ENCODE measurements at regions not wholly inside any gene's neighbourhood (a gene's known extent, or its start where the extent isn't known, plus 50 kb on each side); places are given as distances from the start of the nearest gene placed in this dataset.

DNA sequence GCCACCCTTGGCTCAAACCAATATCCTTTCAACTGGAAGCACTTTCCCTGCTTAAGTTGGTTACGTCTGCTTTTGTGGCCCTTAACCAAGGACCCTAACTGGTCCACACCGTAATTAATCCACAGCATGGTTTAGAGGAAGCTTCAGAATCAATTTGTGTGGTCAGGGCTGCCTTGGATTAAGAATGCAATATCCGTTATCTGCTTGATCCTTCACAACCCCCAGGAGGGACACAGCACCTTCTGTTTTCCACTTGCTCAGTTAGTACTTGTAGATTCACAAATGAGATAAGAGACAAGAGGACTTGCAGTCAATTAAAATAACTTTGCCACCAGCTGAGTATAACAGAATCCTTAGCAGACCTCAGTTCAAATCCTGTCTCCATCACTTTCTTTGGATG is 56.9 kb upstream of the LRP8 start:
- TF ChIP-seq POLR2A (IDR thresholded peaks at IDR 0.05; ENCODE audit: low read length) (no peak), GATA1 (IDR thresholded peaks at IDR 0.05; ENCODE audit: low read depth, low read length) (no peak)

Data from erythroblast (primary cell).